ENCODE measurements at regions not wholly inside any gene's neighbourhood (a gene's known extent, or its start where the extent isn't known, plus 50 kb on each side); places are given as distances from the start of the nearest gene placed in this dataset.

- intact Hi-C loops (cut with micrococcal nuclease): no loop called here
- Mint-ChIP-seq H3K27ac (no peak overlapping the region), H3K4me3 (no peak overlapping the region), H3K4me1 (no peaks in the 10 kb centered on the region), H3K9me3 (ENCODE audit: insufficient read depth) (peaks cover 5% of the 10 kb centered on the region), H3K27me3 (no peaks in the 10 kb centered on the region)
- Histone ChIP-seq H3K4me2 (replicated peaks; ENCODE audit: low read depth, low read length, poor library complexity, severe bottlenecking) (no peak overlapping the region), H3K79me2 (ENCODE audit: control insufficient read depth, insufficient read depth, low read length) (no peaks in the 10 kb centered on the region), H3K36me3 (replicated peaks in 1 of 2; ENCODE audit: control extremely low read depth in 1 of 2, control insufficient read depth in 1 of 2, extremely low read depth in 1 of 2, insufficient read depth in 2 of 2, low read length in 1 of 2) (no peaks in the 10 kb centered on the region), H3K4me3 (ENCODE audit: control extremely low read depth in 1 of 5, extremely low read depth in 1 of 5, insufficient read depth in 1 of 5, low read depth in 2 of 5, low read length in 4 of 5) (no peak overlapping the region), H3K27ac (ENCODE audit: low read length in 2 of 2) (no peak overlapping the region), H2AFZ (ENCODE audit: insufficient read depth, low read depth, low read length, poor library complexity, severe bottlenecking) (no peak overlapping the region), H3K4me1 (ENCODE audit: control insufficient read depth in 2 of 2, insufficient read depth in 2 of 2, low read length in 2 of 2) (no peaks in the 10 kb centered on the region), H3K9ac (ENCODE audit: low read length) (no peak overlapping the region), H3K27me3 (replicated peaks in 1 of 4; ENCODE audit: control extremely low read depth in 1 of 4, control insufficient read depth in 3 of 4, insufficient read depth in 4 of 4, low read length in 3 of 4) (no peaks in the 10 kb centered on the region), H3K9me3 (ENCODE audit: control extremely low read depth in 1 of 3, control insufficient read depth in 2 of 3, insufficient read depth in 1 of 3, low read length in 2 of 3) (peaks cover 0 to 5% (median 5%) of the 10 kb centered on the region in 3 donors), H4K20me1 (ENCODE audit: control insufficient read depth, insufficient read depth, low read length, poor library complexity, severe bottlenecking) (no peaks in the 10 kb centered on the region)
- ChIA-PET POLR2A (no interaction called here), CTCF (no interaction called here)
- DNase-seq (no peak), ATAC-seq (ENCODE audit: low read depth) (no peak)
- no peak for TF ChIP-seq CTCF (IDR thresholded peaks at IDR 0.05)
- no peak for TF ChIP-seq EZH2 (IDR thresholded peaks at IDR 0.05; ENCODE audit: borderline replicate concordance, insufficient read depth, low read depth, low read length, poor library complexity, severe bottlenecking)
Observed at GRCh38 chr6:147005499-147005898, 198.7 kb upstream of the STXBP5 start.

GRCh38 chr6:147007441-147007840, 196.8 kb upstream of the STXBP5 start:
- Histone ChIP-seq H4K20me1 (ENCODE audit: control insufficient read depth, insufficient read depth, low read length, poor library complexity, severe bottlenecking) (no peaks in the 10 kb centered on the region), H3K36me3 (replicated peaks in 1 of 2; ENCODE audit: control extremely low read depth in 1 of 2, control insufficient read depth in 1 of 2, extremely low read depth in 1 of 2, insufficient read depth in 2 of 2, low read length in 1 of 2) (no peaks in the 10 kb centered on the region), H3K4me3 (ENCODE audit: control extremely low read depth in 1 of 5, extremely low read depth in 1 of 5, insufficient read depth in 1 of 5, low read depth in 2 of 5, low read length in 4 of 5) (no peak overlapping the region), H3K9me3 (ENCODE audit: control extremely low read depth in 1 of 3, control insufficient read depth in 2 of 3, insufficient read depth in 1 of 3, low read length in 2 of 3) (peaks cover 0 to 5% (median 5%) of the 10 kb centered on the region in 3 donors), H3K79me2 (ENCODE audit: control insufficient read depth, insufficient read depth, low read length) (no peaks in the 10 kb centered on the region), H3K9ac (ENCODE audit: low read length) (no peak overlapping the region), H3K4me1 (ENCODE audit: control insufficient read depth in 2 of 2, insufficient read depth in 2 of 2, low read length in 2 of 2) (no peaks in the 10 kb centered on the region), H3K4me2 (replicated peaks; ENCODE audit: low read depth, low read length, poor library complexity, severe bottlenecking) (no peak overlapping the region), H3K27me3 (replicated peaks in 1 of 4; ENCODE audit: control extremely low read depth in 1 of 4, control insufficient read depth in 3 of 4, insufficient read depth in 4 of 4, low read length in 3 of 4) (no peaks in the 10 kb centered on the region), H2AFZ (ENCODE audit: insufficient read depth, low read depth, low read length, poor library complexity, severe bottlenecking) (no peak overlapping the region), H3K27ac (ENCODE audit: low read length in 2 of 2) (no peak overlapping the region)
- Mint-ChIP-seq H3K27me3 (no peaks in the 10 kb centered on the region), H3K4me3 (no peak overlapping the region), H3K4me1 (no peaks in the 10 kb centered on the region), H3K27ac (no peak overlapping the region), H3K9me3 (ENCODE audit: insufficient read depth) (peaks cover 5% of the 10 kb centered on the region)
- ATAC-seq (ENCODE audit: low read depth) (no peak), DNase-seq (no peak)
- TF ChIP-seq CTCF (IDR thresholded peaks at IDR 0.05) (no peak), EZH2 (IDR thresholded peaks at IDR 0.05; ENCODE audit: borderline replicate concordance, insufficient read depth, low read depth, low read length, poor library complexity, severe bottlenecking) (no peak)
- intact Hi-C loops (cut with micrococcal nuclease): no loop called here
- CTCF ChIA-PET: no interaction called here
- POLR2A ChIA-PET: no interaction called here

Measured in B cell (primary cell).